ENCODE measurements at regions not wholly inside any gene's neighbourhood (a gene's known extent, or its start where the extent isn't known, plus 50 kb on each side); places are given as distances from the start of the nearest gene placed in this dataset.

DNA sequence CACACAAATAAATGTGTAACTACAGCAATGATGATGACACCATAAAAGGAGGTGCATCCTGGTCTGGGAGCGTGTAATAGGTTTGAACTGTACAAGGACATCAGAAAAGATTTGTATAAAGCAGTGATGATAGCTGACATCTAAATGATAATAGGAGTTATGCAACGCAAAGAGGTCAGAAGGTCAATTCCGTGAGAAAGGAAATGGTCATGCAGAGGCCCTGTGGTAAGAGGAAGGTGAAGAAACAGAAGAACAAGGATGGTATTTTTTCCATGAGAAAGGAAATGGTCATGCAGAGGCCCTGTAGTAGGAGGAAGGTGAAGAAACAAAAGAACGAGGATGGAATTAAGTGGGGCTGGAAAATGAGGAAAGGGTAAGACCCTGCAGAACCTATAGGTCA, 106.7 kb upstream of the TMPO start:
- TF ChIP-seq, protein P1, sequence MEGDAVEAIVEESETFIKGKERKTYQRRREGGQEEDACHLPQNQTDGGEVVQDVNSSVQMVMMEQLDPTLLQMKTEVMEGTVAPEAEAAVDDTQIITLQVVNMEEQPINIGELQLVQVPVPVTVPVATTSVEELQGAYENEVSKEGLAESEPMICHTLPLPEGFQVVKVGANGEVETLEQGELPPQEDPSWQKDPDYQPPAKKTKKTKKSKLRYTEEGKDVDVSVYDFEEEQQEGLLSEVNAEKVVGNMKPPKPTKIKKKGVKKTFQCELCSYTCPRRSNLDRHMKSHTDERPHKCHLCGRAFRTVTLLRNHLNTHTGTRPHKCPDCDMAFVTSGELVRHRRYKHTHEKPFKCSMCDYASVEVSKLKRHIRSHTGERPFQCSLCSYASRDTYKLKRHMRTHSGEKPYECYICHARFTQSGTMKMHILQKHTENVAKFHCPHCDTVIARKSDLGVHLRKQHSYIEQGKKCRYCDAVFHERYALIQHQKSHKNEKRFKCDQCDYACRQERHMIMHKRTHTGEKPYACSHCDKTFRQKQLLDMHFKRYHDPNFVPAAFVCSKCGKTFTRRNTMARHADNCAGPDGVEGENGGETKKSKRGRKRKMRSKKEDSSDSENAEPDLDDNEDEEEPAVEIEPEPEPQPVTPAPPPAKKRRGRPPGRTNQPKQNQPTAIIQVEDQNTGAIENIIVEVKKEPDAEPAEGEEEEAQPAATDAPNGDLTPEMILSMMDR (conservative IDR thresholded peaks at IDR 0.05; ENCODE audit: low read depth, low read length): no peak
- DNase-seq (ENCODE audit: low read depth): no peak
- no peak overlapping the region for H3K4me3 ChIP-seq (ENCODE audit: low read depth, low read length)

DNA sequence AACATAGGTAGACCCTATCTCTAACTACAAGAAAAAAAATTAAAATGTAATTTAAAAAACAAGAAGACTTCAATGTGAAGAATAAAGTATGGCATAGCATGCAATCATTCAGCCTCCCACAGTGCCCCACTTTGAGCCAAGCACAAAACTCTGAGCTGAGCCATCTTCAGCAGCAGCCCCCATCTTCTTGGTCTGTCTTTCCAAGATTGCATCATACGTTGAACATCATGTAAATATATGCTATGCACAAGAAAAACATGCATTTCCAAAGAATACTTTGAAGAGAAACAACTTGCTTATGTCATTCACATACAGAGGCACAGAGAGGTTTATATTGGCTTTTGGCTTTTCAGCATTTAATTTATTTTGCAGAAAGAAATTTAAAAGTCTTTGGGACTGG, 105.8 kb upstream of the TMPO start:
- TF ChIP-seq, protein P1 (conservative IDR thresholded peaks at IDR 0.05; ENCODE audit: low read depth, low read length): no peak
- no peak for DNase-seq (ENCODE audit: low read depth)
- H3K4me3 ChIP-seq (ENCODE audit: low read depth, low read length): no peak overlapping the region

DNA sequence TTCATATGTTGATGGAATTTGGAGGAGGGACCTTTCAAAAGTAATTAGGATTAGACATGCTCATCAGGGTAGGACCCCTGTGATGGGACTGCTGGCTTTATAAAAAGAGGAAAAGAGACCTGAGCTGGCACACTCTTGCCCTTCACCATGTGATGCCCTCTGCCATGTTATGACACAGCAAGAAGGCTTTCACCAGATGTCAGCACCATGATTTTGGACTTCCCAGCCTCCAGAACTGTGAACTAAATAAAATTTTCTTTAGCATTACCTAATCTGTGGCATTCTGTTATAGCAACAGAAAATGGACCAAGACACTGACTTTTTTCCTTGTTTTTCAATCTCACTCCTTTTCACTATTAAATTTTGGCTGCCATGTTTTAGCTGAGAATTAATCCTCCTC, 105.0 kb upstream of the TMPO start:
- TF ChIP-seq, protein P1 (conservative IDR thresholded peaks at IDR 0.05; ENCODE audit: low read depth, low read length): no peak
- no peak overlapping the region for H3K4me3 ChIP-seq (ENCODE audit: low read depth, low read length)
- no peak for DNase-seq (ENCODE audit: low read depth)

DNA sequence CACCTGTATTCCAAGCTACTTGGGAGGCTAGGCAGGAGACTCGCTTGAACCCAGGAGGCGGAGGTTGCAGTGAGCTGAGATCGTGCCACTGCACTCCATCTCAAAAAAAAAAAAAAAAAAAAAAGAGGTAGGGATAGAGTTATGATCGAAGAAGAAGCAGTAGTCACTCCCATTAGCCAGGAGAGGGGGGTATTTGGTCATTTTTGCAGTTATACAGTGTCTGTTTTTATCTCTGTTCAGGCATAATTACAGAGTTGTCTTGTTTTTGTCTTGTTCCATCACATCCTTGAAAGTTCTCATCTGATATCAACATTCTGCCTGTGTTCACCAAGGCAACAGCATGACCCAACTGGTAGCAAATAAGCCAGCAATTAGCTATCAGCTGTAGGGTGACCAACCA, 98.5 kb upstream of the TMPO start:
- TF ChIP-seq, protein P1 (conservative IDR thresholded peaks at IDR 0.05; ENCODE audit: low read depth, low read length): peak; percentile 41
- no peak overlapping the region for H3K4me3 ChIP-seq (ENCODE audit: low read depth, low read length)
- DNase-seq (ENCODE audit: low read depth): no peak

DNA sequence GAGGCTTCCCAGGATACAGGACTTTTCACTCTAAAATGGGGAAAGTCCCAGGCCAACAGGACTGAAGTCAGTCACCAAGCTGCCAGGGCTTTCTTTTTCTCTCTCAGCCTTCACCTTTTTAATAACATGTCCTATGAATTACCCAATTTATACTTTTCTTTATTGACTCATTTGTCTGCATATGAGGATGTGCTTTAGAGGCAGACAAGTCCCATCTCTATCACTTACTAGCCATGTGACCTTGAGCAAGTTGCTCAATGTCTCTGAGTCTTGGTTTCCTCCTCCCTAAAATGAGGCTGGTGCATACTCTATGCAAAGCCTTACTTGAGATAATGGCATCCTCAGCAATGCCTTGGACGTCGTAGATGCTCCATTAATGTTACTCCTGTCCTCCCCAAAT, 98.1 kb upstream of the TMPO start:
- TF ChIP-seq, protein P1 (conservative IDR thresholded peaks at IDR 0.05; ENCODE audit: low read depth, low read length): no peak
- no peak overlapping the region for H3K4me3 ChIP-seq (ENCODE audit: low read depth, low read length)
- DNase-seq (ENCODE audit: low read depth): no peak

DNA sequence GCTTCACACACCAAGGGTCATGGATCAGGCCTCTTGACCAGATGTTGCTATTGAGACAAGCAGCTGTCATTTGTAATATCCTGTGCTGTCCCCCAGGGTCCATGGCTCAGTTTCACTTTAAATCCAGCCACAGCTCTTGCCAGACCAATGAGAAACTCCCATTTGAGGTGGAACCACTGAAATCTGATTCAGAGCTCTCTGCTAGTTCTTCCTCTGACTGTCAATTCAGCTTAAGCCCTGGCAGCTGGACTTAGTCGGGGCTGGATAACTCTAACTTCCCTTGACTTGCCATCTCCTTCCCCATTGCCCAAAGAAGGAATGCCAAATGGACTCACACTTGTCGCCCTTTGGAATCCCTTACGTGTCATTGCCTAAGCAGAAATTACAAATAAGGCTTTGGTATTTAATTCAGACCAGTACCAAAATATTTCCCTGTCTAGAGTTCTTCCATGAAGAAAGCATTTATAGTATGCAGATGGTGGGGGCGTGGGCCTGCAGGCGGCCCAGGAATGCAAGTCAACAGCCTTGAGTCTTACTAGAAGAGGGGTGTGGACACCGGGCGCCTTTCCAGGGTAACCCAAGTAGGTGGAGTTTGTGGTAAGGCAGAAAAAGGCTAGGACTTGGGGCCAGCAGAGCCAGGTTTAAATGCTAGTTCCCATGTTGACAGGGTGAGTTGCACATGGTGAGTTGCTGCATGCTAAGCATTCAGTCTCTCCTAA, 96.9 kb upstream of the TMPO start:
- TF ChIP-seq, protein P1 (conservative IDR thresholded peaks at IDR 0.05; ENCODE audit: low read depth, low read length): no peak
- peak; percentile 81 for DNase-seq (ENCODE audit: low read depth)
- H3K4me3 ChIP-seq (ENCODE audit: low read depth, low read length): no peak overlapping the region

Measured in epithelial cell of proximal tubule (primary cell).